ENCODE measurements at regions not wholly inside any gene's neighbourhood (a gene's known extent, or its start where the extent isn't known, plus 50 kb on each side); places are given as distances from the start of the nearest gene placed in this dataset. TPM values are rescaled to one million over a fixed set of nuclear protein-coding genes. Genes with fewer than 3 reads are reported as not detected.

DNA sequence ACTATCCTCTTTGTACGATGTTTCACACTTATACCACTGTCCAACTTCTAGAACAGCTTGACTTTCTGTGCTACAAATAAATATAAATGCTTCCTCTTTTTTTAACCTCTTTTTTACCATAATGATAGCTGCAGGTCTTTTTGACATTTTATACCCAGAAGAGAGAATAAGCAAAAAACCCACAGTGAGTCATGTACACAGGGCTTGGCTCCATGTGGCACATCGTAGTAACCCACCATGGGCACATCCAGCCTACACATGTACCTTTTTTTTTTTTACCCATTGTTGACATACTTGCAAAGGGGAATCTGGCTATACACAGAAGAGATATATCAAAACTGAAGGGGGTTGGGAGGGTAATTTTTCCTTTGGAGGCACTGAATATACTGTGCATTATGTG is 59.5 kb upstream of the RSPO3 start:
- H2BK120ac ChIP-seq (ENCODE audit: low read depth, low read length), result no peak overlapping the region
- H3K27me3 ChIP-seq (ENCODE audit: control insufficient read depth in 3 of 3, insufficient read depth in 3 of 3, low read depth in 1 of 3, low read length in 3 of 3), result no peaks in the 10 kb centered on the region
- no peak overlapping the region for H3K9ac ChIP-seq (ENCODE audit: low read depth, low read length, poor library complexity)
- no peak overlapping the region for H2AK5ac ChIP-seq (ENCODE audit: low read depth, low read length)
- no peak overlapping the region for H3K14ac ChIP-seq (ENCODE audit: low read length)
- H2BK12ac ChIP-seq (ENCODE audit: low read length), result no peak overlapping the region
- H3K36me3 ChIP-seq (replicated peaks in 1 of 2; ENCODE audit: control insufficient read depth in 2 of 2, insufficient read depth in 2 of 2, low read length in 2 of 2), result no peaks in the 10 kb centered on the region
- no peak for DNase-seq (ENCODE audit: low spot score)
- no peaks in the 10 kb centered on the region for H3K4me1 ChIP-seq (ENCODE audit: control insufficient read depth in 2 of 2, insufficient read depth in 1 of 2, low read depth in 1 of 2, low read length in 2 of 2)
- H3K9me3 ChIP-seq (replicated peaks in 1 of 2; ENCODE audit: control insufficient read depth in 2 of 2, insufficient read depth in 1 of 2, low read depth in 1 of 2, low read length in 2 of 2), result peaks cover 0 to 3% of the 10 kb centered on the region in 2 donors
- H3K23ac ChIP-seq (ENCODE audit: low read depth, low read length, poor library complexity), result no peak overlapping the region
- H3K18ac ChIP-seq (ENCODE audit: low read length), result no peak overlapping the region
- no peaks in the 10 kb centered on the region for H3K79me1 ChIP-seq (ENCODE audit: low read depth, low read length)
- H2AFZ ChIP-seq (ENCODE audit: low read length), result no peak overlapping the region
- no peak overlapping the region for H2BK5ac ChIP-seq (ENCODE audit: low read length)
- H3K4ac ChIP-seq (ENCODE audit: low read length), result no peak overlapping the region
- H4K91ac ChIP-seq (ENCODE audit: low read depth, low read length, poor library complexity), result no peak overlapping the region
- no peak overlapping the region for H3K27ac ChIP-seq (replicated peaks; ENCODE audit: low read length)
- H3K4me2 ChIP-seq (ENCODE audit: insufficient read depth, low read length, poor library complexity, severe bottlenecking), result no peak overlapping the region
- no CpG with 5 or more reads among the region's 2 CpGs for WGBS, 2 donors (ENCODE audit: extremely low coverage in 2 of 2, insufficient read length in 2 of 2, insufficient replicate concordance in 1 of 2)
- H4K8ac ChIP-seq (ENCODE audit: low read depth, low read length), result no peak overlapping the region
- H2BK15ac ChIP-seq (ENCODE audit: low read length), result no peak overlapping the region
- H3K4me3 ChIP-seq (ENCODE audit: low read length in 2 of 2), result no peak overlapping the region

Small RNA genes lying in the stretch of these regions (small RNA-seq; reads per million reads assigned to genes)
- gene MIR588 (ENCODE audit: insufficient read depth) (9.9 reads per million, percentile 56 among the genes with 10 or more reads in this experiment), gene RNU6-200P (ENCODE audit: insufficient read depth) (not detected)

All from neuronal stem cell (in vitro differentiated cells).